GM18498 (cell line): ENCODE measurements at regions not wholly inside any gene's neighbourhood (a gene's known extent, or its start where the extent isn't known, plus 50 kb on each side); places are given as distances from the start of the nearest gene placed in this dataset.
A peak's percentile ranks its signal among the peaks of the same experiment; 100 is the strongest.
"Not testable (repeated sequence)": the region's sequence is repeated elsewhere in the genome, so short reads cannot be mapped to it uniquely, and the experiment has no call there.

Experiments
- ATAC-seq: cut with Tn5 transposase; IDR thresholded peaks from one replicate; pipeline ENCODE4 v1.9.1; 2021; ENCODE audit warnings: mild to moderate bottlenecking, moderate library complexity; ENCODE audit not compliant: unreplicated experiment

DNA sequence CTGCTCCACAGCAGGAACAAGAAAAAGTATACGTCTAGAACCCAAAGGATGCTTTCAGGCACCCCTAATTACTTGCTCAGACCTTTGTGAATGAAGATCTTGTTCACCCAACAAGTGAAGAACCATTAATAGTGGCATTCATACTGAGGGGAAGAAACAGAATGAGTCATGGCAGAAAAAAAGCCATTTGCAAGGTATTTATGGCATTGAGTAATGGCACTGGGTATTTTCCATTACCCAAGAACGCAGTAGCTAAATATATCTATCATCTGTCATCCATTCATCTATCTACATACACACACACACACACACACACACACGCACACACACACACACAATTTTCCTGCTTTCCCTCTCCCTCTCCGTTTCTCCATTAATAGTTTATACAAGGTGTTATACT is 56.4 kb upstream of the XIRP2 start:
- no peak for ATAC-seq

DNA sequence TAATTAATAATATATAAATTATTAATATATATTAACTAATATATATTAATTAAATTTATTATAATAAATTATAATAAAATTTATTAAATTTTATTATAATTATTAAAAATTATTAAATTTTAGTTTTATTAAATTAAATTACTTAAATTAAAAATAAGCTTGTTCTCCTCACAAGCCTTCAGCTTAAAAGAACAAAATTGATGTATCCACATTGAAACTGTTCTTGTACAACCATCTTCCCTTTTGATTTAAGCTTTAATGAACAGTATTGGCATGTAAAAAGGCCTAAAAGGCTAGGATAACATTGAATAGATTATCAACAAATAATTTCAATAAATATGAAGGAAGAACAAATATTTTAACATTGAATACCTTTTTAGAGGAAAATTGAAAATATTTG is 62.4 kb upstream of the XIRP2 start:
- ATAC-seq = no peak

DNA sequence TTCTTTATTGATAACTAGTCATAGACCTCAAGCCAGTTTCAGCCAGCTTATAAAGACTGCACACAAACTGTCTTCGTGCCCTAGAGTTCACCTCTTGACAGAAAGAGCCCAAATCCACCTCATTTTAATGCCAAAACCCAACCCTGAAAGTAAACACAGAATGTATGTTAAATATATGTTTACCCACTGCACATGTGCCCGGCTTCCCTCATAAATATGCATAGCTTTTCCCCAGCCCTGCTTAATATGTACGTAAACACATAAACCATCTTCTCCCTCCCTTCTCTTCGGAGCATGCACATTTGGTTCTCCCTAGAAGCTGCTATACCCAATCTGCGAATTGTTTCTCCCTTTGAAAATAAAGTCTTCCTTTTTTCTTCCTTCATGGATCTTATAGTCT is 73.9 kb upstream of the XIRP2 start:
- no peak for ATAC-seq

DNA sequence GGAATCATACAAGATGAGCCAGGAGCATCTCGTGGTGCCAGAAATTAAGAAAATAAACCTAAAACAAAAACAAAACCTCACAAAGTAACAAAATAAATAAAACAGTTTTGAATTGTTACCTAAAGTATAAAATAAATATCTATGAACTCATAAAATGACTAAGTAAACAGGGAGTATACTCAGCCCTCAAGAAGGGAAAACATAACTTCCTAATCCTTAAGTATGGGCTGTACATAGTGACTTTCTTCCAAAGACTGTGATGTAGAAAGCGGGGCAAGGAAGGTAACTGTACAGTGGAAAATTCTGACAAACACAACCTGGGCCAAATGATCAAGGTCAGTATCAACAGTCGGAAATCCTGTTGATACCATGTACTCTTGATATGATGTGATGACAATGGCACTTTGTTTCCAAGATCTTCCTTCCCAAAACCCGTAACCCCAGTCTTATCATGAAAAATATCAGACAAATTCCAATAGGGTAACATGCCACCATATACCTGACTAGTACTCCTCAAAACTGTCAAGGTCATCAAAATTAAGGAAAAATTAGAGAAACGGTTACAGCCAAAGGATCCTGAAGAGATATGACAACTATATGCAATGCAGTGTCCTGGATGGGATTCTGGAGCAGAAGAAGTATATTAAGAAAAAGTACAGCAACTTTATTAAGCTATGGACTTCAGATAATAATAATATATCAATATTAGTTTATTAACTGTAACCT is 76.0 kb upstream of the XIRP2 start:
- ATAC-seq = no peak

DNA sequence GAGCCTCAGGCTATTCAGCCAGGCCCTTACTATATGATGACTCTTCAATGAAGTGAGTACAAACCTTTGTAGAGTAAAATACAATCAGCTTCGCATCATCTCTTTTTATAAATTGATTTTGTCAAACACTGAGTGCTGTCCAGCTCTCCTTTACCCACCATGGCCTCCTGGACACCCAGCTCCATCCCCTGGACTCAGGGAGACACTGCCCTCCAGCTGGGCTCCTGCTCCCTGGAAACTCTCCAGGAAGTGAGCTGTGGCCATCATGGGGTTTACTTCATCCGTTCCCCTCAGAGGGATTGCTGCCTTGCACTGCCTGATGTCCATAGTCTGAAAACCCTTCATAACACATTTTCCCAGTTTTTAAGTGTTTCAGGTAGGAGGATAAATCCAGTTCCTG is 82.5 kb upstream of the XIRP2 start:
- no peak for ATAC-seq

DNA sequence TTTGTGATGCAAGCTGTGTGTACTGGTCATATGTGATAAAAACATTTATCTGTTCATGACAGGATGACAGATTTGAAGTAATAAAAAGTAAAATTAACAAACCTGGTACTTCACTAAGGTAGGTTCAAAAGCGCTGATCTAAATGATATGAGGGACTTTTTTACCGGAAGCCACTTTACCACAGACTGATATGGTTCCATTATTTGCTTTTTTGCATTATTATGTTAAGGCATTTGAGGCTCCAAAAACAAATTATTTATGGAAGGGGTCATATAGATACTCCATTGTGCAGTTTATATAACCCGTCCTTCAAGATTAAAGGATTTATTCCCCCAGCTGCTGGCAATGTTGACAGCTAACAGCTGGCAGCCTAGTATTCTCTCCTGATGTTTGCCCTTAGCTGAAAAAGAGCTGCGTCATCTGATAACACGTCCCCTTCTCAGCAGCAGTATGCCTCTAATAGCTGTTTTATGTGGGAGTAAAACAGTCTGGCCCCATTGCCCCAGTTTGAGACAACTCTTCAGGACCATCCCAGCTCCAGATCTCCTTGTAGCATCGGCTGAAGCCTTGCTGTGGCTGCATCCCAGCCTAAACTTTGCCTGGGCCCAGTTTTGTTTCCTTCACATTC is 84.8 kb upstream of the XIRP2 start:
- ATAC-seq = no peak

DNA sequence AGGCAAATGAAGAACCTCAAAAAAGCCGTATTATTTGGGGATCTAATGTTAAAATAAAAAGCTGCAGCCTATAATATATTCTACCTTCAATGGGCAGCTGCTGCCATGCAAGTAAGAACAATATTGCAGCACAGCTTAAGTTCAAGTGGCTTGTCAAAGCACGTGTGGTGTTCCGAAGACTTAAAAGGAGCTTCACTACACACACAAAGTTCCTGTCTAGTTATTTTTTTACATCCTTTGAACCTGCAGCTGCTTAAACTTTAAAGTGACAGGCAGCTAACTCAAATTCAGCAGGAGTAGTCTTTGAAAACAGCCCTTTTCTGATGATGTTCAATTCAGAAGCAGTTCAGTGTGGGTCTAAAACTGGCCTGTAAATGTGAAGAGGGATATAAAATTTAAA is 85.8 kb upstream of the XIRP2 start:
- no peak for ATAC-seq

DNA sequence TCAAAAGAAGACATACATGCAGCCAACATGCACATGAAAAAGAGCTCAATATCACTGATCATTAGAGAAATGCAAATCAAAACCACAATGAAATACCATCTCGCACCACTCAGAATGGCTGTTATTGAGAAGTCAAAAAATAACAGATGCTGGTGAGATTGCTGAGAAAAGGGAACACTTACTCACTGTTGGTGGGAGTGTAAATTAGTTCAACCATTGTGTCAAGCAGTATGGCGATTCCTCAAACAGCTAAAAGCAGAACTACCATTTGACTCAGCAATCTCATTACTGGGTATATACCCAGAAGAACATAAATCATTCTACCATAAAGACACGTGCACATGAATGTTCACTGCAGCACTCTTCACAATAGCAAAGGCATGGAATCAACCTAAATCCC is 95.5 kb upstream of the XIRP2 start:
- ATAC-seq = no peak

DNA sequence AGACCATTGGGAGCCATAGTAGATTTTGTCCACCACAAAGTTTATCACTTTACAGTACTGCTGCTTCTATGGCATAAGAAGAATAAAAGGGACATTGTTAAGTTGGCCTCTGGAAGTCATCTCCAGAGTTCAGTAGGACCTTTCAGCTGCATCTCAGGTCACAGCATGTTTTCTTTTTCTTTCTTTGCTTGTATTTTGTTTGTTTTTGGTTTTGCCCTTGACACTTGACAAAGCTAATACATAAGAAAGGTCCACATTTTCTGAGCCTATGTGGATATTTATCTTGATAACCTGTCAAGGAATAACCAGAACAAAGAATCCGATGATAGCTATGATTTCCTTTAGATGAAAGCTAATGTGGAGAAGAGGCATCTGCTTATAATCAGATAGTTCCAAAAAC is 101.6 kb upstream of the XIRP2 start:
- no peak for ATAC-seq

DNA sequence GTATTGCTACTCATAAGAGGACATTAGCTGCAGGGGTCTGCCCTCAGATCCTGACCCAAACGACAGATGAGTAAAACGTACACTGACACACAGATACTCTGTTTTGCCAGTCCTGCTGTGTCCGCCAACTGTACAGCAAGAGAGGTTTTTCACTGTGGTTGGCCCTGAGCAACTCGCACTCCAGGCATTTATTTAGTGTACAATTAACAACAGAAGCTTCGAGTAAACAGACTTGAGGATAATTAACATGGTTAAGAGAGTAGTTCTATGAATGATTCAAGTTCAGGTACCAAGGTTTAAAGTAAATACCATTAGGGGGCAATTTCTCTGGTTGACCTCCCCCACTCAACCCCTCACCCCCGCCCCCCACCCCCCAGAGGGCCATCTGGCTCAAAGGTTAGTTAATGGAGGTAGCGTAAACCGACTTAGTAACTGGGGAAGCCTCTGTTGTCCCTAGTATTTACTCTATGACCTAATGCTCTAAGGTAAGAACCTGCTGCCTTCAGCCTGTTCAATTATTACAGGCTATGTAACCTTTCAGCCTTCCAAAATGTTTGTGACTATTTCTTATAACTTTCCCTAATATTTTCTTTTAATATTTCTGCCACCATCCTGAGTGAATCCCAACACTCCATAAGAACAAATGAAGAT is 103.9 kb upstream of the XIRP2 start:
- ATAC-seq = no peak

DNA sequence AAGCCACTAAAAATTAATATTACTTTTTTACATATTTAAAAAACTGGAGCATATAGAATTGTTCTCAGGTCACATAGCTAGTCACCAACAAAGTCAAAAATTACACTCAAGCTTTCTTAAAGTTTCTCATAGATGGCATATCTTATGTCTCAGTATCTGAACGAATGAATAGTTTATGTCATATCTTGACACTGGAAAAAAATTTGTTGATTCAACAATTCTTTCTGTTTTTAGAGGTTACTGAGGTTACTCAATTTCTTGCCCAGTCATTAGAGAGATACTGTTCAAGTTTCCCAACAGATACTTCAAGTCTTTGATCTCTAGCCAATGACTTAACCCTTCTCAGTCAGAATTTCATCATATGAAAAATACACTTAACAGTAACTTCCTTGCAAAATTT is 113.1 kb upstream of the XIRP2 start:
- no peak for ATAC-seq

DNA sequence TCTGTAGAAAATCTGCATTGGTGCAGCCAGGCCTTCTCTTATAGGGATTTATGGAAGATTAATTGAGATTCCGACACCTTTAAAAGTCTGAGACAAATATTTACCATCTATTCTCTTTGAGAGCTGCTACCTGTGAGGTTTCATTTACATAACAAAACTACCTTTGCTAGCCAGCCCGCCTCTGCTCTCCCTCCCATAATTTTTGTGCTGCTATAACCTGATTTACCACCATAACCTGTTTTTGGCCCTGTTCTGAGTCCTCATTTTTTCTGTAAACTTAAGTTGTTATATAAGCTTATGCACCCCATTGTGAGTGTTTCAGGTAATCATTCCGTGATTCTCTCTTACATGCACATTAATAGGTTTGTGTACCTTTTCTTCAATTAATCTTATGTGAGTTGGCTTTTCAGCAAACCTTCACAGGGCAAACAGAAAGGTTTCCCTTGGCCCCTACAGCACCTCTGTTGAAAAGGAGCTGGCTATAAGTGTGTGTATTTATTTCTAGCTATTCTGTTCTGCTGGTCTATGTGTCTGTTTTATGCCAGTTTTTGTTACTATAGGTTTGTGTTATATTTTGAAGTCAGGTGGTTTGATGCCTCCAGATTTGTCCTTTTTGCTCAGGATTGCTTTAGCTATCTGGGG is 114.9 kb upstream of the XIRP2 start:
- ATAC-seq = no peak

DNA sequence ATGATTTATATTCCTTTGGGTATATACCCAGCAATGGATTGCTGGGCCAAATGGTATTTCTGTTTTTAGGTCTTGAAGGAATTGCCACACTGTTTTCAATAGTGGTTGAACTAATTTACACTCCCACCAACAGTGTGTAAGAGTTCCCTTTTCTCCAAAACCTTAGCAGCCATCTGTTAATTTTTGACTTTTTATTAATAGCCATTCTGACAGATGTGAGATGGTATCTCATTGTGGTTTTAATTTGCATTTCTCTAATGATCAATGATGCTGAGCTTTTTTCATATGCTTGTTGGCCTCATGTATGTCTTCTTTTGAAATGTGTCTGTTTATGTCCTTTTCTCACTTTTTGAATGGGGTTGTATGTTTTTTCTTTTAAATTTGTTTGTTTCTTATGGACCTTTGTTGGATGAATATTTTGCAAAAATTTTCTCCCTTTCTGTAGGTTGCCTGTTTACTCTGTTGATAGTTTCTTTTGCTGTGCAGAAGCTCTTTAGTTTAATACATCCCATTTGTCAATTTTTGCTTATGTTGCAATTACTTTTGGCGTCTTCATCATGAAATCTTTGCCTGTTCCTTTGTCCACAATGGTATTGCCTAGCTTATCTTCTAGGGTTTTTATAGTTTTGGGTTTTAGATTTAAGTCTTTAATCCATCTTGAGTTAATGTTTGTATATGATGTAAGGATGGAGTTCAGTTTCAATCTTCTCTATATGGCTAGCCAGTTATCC is 119.7 kb upstream of the XIRP2 start:
- peak; percentile 78 for ATAC-seq

DNA sequence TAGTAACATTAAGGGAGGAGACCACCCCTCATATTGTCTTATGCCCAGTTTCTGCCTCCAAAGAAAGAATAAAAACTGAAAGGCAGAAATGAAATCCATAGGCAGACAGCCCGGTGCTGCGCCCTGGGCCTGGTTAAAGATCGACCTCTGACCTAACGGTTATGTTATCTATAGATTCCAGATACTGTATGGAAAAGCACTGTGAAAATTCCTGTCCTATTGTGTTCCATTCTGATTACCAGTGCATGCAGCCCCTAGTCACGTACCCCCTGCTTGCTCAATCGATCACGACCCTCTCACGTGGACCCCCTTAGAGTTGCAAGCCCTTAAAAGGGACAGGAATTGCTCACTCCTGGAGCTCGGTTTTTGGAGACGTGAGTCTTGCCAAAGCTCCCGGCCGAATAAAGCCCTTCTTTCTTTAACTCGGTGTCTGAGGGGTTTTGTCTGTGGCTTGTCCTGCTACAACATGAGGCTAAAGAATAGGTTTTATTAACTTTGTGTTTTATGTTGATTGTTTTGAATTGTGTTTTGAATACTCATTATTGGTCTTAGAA is 121.4 kb upstream of the XIRP2 start:
- not testable (repeated sequence) for ATAC-seq

DNA sequence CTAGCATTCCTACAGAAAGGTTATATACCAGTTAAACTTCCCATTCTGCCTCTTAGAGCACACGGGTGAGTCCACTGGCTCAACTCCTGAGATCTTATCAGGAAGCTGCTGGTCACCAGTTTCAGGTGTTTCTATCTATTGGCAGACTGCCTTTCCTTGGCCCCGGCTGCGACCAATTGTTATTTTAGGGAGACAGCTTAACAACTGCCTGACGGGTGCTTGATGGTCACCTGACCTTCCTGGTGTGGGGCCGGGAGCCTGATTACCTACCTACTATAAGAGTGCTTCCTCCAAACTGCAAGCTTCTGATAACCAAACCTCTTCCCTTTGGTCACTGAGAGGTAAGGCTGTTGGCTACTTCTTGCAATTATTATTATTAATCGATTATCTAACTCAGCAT is 122.1 kb upstream of the XIRP2 start:
- no peak for ATAC-seq

DNA sequence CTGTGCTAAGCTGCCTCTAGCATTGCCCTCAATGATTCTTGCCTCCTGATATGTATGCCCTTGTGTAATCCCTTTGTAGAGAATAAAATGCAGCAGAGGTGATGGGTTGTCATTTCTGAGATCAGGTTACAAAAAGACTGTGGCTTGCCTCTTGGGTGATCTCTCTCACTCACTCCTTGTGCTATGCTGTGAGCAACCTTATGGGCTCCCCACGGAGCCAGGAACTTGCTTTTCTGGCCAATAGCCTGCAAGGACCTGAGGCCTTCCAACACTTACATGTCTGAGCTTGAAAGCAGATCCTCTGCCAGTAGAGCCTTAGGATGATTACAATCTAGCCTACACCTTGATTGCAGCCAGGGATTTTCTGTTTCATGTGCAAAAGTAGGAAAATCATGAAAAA is 123.1 kb upstream of the XIRP2 start:
- no peak for ATAC-seq

DNA sequence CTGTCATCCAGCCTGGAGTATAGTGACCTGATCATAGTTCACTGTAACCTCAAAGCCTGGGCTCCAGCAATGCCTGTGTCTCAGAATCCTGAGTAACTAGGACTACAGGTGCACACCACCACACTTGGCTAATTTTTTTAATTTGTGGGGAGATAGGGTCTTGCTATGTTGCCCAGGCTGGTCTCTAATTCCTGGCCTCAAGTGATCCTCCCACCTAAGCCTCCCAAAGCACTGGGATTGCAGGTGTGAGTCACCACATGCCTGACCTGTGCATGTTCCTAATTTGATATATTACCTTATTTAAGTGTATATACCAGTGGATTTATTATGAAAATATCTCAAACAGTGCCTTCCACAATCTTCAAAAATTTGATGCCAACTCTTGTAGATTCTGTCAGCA is 123.6 kb upstream of the XIRP2 start:
- ATAC-seq = no peak

DNA sequence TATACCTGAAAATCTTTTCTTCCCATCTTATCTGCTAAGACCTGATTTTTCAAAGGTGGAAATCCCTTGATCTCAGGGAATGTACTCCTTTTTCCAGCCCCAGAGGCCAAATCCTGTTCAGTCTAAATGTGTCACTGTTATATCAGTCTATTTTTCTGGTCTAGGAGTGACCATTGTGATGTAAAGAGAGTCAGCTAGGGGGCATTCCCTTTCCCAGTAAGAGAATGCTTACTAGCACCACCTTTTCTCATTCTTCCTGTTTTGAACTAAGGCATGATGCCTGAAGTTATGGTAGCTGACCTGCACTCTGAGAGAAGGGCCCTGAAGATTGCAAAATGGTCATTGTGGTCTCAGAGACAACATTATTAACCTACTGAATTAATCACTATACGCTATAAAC is 124.1 kb upstream of the XIRP2 start:
- no peak for ATAC-seq

DNA sequence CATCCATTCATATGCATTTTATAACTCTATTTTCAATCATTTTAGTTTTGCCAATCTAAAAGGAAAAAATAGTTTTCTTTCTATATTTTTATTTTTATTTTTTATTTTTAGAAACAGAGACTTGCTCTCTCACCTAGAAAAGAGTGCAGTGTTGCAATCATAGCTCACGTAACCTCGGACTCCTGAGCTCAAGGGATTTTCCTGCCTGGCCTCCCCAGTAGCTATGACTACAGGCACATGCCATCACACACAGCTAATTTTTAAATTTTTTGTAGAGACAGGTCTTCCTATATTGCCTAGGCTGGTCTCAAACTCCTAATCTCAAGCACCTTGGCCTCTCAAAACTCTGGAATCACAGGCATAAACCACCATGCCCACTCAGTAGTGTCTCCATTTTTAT is 125.5 kb upstream of the XIRP2 start:
- ATAC-seq = no peak

DNA sequence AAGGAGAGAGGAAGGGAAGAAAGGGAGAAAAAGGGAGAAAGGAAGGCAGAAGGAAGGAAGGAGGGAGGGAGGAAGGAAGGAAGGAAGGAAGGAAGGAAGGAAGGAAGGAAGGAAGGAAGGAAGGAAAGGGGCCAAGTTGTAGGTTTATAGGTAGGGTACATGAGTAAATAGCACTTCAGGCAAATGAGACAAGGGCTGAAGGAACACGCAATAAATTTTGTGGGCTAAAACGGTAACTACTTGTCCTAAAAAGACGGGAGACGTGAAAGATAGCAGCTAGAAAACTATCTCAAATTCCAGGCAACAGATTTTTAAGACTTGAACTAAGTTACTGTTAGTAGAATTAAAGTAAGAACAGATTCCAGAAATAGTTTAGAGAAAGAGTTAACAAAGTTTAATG is 129.3 kb upstream of the XIRP2 start:
- ATAC-seq = no peak

DNA sequence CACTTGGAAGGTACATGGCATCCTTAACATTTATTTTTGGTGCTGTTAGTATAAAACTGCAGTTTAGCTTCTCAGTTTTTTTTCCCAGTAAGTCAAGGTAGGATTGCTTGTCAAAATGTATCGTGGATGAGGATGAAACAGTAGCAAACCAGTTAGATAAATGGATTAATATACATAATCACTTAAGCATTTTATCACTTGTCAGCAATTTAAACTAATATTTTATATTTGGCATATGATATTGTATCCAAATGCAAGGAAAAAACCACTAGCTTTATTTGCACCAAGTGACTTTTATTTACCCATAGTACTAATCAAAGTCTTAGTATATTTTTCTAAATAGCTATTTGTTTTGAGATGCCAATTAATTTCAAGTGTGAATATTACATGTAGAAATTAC is 137.7 kb upstream of the XIRP2 start:
- ATAC-seq = no peak
